HEK293 (cell line): ENCODE measurements at regions not wholly inside any gene's neighbourhood (a gene's known extent, or its start where the extent isn't known, plus 50 kb on each side); places are given as distances from the start of the nearest gene placed in this dataset.

ENCODE experiments used
- CTCF ChIA-PET: fragments of 350-600 bp; formaldehyde crosslinking; extraction: SDS; loops from one replicate; lab custom pipeline; 2021; ENCODE audit warnings: antibody characterized with exemption; lab: Yijun Ruan, JAX
- POLR2A ChIA-PET: fragments of 300-600 bp; formaldehyde crosslinking; extraction: SDS; loops from one replicate; lab custom pipeline; 2020; ENCODE audit warnings: antibody characterized with exemption, inconsistent platforms; lab: Yijun Ruan, JAX
- H3K27ac ChIP-seq: fragments of 200-500 bp; sonication (Bioruptor generic); 2 replicates; pipeline ENCODE4 v1.5.1; 2014; ENCODE audit warnings: low read depth, low read length, control low read depth, inconsistent platforms; ENCODE audit errors: extremely low read depth
- H3K36me3 ChIP-seq, 2 experiments: fragments of 200-500 bp in 1 of 2; sonication (Bioruptor generic) in 1 of 2; 1 replicate in 1 of 2; 2 replicates in 1 of 2; pipeline ENCODE4 v1.5.1; 2014 to 2017; ENCODE audit warnings: inconsistent platforms in 2 of 2, low read length in 2 of 2; ENCODE audit not compliant: control insufficient read depth in 2 of 2, insufficient read depth in 1 of 2
- H3K4me1 ChIP-seq: fragments of 200-500 bp; sonication (Bioruptor generic); 2 replicates; pipeline ENCODE4 v1.5.1; 2014; ENCODE audit warnings: mild to moderate bottlenecking, low read length, inconsistent platforms; ENCODE audit not compliant: control insufficient read depth, insufficient read depth
- H3K4me3 ChIP-seq: 2 replicates; pipeline ENCODE4 v1.5.1; 2011; ENCODE audit warnings: low read depth, mild to moderate bottlenecking, control low read depth, low read length, moderate library complexity
- H3K9me3 ChIP-seq: fragments of 200-500 bp; sonication (Bioruptor generic); 2 replicates; pipeline ENCODE4 v1.5.1; 2014; ENCODE audit warnings: low read depth, low read length, inconsistent platforms; ENCODE audit not compliant: control insufficient read depth, insufficient read depth
- GLIS2 ChIP-seq: fragments of 450-650 bp; formaldehyde crosslinking; IDR thresholded peaks from 2 replicates; pipeline ENCODE4 v1.5.1; 2016; ENCODE audit warnings: missing biosample characterization, missing genetic modification characterization
- KLF16 ChIP-seq: fragments of 450-650 bp; formaldehyde crosslinking; IDR thresholded peaks from 2 replicates; pipeline ENCODE4 v1.5.1; 2017; ENCODE audit warnings: missing biosample characterization, missing genetic modification characterization
- OSR2 ChIP-seq: fragments of 450-650 bp; formaldehyde crosslinking; IDR thresholded peaks from 2 replicates; pipeline ENCODE4 v1.5.1; 2016; ENCODE audit warnings: missing biosample characterization, missing genetic modification characterization
- SALL2 ChIP-seq: fragments of 450-650 bp; formaldehyde crosslinking; IDR thresholded peaks from 2 replicates; pipeline ENCODE4 v1.5.0; 2017; ENCODE audit warnings: missing biosample characterization, mild to moderate bottlenecking, missing genetic modification characterization, borderline replicate concordance
- SCRT1 ChIP-seq: fragments of 450-650 bp; formaldehyde crosslinking; IDR thresholded peaks from 2 replicates; pipeline ENCODE4 v1.5.1; 2016; ENCODE audit warnings: missing biosample characterization, missing genetic modification characterization, borderline replicate concordance
- TRIM28 ChIP-seq: IDR thresholded peaks from 2 replicates; pipeline ENCODE4 v1.6.1; 2011; ENCODE audit warnings: low read length, control low read depth, borderline replicate concordance
- YY2 ChIP-seq: fragments of 450-650 bp; formaldehyde crosslinking; IDR thresholded peaks from 2 replicates; pipeline ENCODE4 v1.5.1; 2016; ENCODE audit warnings: missing biosample characterization, missing genetic modification characterization
- ZFP37 ChIP-seq: fragments of 450-650 bp; formaldehyde crosslinking; IDR thresholded peaks from 2 replicates; pipeline ENCODE4 v1.5.1; 2016; ENCODE audit warnings: missing biosample characterization, missing genetic modification characterization
- ZNF16 ChIP-seq: fragments of 450-650 bp; formaldehyde crosslinking; IDR thresholded peaks from 2 replicates; pipeline ENCODE4 v1.5.1; 2016; ENCODE audit warnings: low read depth, missing biosample characterization, missing genetic modification characterization
- ZNF302 ChIP-seq: fragments of 450-650 bp; formaldehyde crosslinking; IDR thresholded peaks from 2 replicates; pipeline ENCODE4 v1.5.1; 2016; ENCODE audit warnings: missing biosample characterization, missing genetic modification characterization, low read depth
- ZNF341 ChIP-seq: fragments of 450-650 bp; formaldehyde crosslinking; IDR thresholded peaks from 2 replicates; pipeline ENCODE4; 2016; ENCODE audit warnings: low read depth, missing biosample characterization, missing genetic modification characterization
- ZNF394 ChIP-seq: fragments of 450-650 bp; formaldehyde crosslinking; IDR thresholded peaks from 2 replicates; pipeline ENCODE4 v1.5.1; 2016; ENCODE audit warnings: missing biosample characterization, missing genetic modification characterization, mild to moderate bottlenecking, moderate library complexity, borderline replicate concordance
- ZNF501 ChIP-seq: fragments of 450-650 bp; formaldehyde crosslinking; IDR thresholded peaks from 2 replicates; pipeline ENCODE4 v1.5.1; 2016; ENCODE audit warnings: missing biosample characterization, missing genetic modification characterization
- ZNF529 ChIP-seq: fragments of 450-650 bp; formaldehyde crosslinking; IDR thresholded peaks from 2 replicates; pipeline ENCODE4 v1.5.1; 2017; ENCODE audit warnings: missing genetic modification characterization, missing biosample characterization; ENCODE audit not compliant: insufficient replicate concordance
- ZNF530 ChIP-seq: fragments of 450-650 bp; formaldehyde crosslinking; IDR thresholded peaks from 2 replicates; pipeline ENCODE4 v1.5.1; 2016; ENCODE audit warnings: low read depth, missing biosample characterization, missing genetic modification characterization
- ZNF585B ChIP-seq: fragments of 450-650 bp; formaldehyde crosslinking; IDR thresholded peaks from 2 replicates; pipeline ENCODE4 v1.5.1; 2016; ENCODE audit warnings: missing biosample characterization, missing genetic modification characterization
- ZNF701 ChIP-seq: fragments of 450-650 bp; formaldehyde crosslinking; IDR thresholded peaks from 2 replicates; pipeline ENCODE4 v1.5.1; 2016; ENCODE audit warnings: missing biosample characterization, missing genetic modification characterization
- ZNF792 ChIP-seq: fragments of 450-650 bp; formaldehyde crosslinking; IDR thresholded peaks from 2 replicates; pipeline ENCODE4 v1.5.1; 2016; ENCODE audit warnings: missing biosample characterization, missing genetic modification characterization
- ZNF843 ChIP-seq: fragments of 450-650 bp; formaldehyde crosslinking; IDR thresholded peaks from 2 replicates; pipeline ENCODE4 v1.5.1; 2016; ENCODE audit warnings: missing biosample characterization, missing genetic modification characterization
- TF ChIP-seq, protein P1 (sequence below): fragments of 450-650 bp; formaldehyde crosslinking; IDR thresholded peaks from 2 replicates; pipeline ENCODE4 v1.5.1; 2016; ENCODE audit warnings: missing biosample characterization, missing genetic modification characterization
- TF ChIP-seq, protein P2 (sequence below): fragments of 450-650 bp; formaldehyde crosslinking; IDR thresholded peaks from 2 replicates; pipeline ENCODE4 v1.5.1; 2016; ENCODE audit warnings: missing biosample characterization, missing genetic modification characterization

DNA sequence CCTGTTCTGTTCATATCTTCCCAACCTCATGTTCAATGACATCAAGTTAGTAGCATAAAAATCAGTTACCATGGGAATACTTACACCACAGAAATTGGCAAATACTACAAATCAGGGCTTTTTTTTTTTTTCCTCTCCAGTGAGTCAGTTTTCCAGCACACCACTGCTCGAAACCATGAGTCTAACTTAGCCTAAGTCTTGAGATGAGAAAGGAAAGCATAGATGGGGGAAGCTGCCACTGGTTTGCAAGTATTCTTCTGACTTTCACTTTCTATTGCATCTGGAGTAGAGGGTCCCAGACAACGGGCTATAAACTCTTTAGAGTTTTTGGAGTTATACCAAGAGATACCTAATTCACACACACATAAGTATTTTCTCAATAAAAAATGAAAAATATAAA, 416.1 kb upstream of the LMCD1 start:
- no peak for TF ChIP-seq ZNF701 (tag by site-specific recombination)
- TF ChIP-seq KLF16 (tag by site-specific recombination): no peak
- no peak for TF ChIP-seq ZNF302 (tag by site-specific recombination)
- Histone ChIP-seq H3K9me3 (no peaks in the 10 kb centered on the region), H3K27ac (no peak overlapping the region), H3K4me3 (no peak overlapping the region), H3K36me3 (no peaks in the 10 kb centered on the region), H3K4me1 (no peaks in the 10 kb centered on the region)
- POLR2A ChIA-PET: no interaction called here
- CTCF ChIA-PET: interaction anchor here (0.5 to 0.7 kb wide), 2 partner anchors 229 to 1207 kb away, joined by 3 read pairs; no protein-coding TSS in a partner anchor

DNA sequence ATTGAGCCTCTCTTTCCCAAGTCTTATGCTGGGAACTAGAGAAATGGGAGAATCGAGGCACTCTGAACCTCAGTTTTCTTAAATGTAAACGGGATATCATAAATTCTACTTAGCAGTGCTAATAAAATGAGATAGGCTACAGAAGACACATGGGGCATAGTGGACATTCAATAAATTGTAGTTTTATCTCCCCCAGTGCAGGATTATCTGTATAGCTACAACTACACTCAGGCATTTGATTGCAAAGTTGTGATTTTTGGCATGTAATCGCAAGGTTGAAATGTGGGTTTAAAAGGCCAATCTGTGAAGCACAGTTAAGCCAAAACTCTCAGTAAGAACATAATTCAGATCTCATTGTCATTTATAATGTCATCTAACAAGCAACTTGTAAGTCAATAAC, 413.7 kb upstream of the LMCD1 start:
- TF ChIP-seq ZNF341 (tag by site-specific recombination) (no peak), ZNF530 (tag by site-specific recombination) (no peak)
- TF ChIP-seq, all 188 proteins: peak for 0
- Histone ChIP-seq H3K4me3 (no peak overlapping the region), H3K4me1 (no peaks in the 10 kb centered on the region), H3K36me3 (no peaks in the 10 kb centered on the region), H3K9me3 (no peaks in the 10 kb centered on the region), H3K27ac (no peak overlapping the region)
- POLR2A ChIA-PET: no interaction called here
- CTCF ChIA-PET: no interaction called here

DNA sequence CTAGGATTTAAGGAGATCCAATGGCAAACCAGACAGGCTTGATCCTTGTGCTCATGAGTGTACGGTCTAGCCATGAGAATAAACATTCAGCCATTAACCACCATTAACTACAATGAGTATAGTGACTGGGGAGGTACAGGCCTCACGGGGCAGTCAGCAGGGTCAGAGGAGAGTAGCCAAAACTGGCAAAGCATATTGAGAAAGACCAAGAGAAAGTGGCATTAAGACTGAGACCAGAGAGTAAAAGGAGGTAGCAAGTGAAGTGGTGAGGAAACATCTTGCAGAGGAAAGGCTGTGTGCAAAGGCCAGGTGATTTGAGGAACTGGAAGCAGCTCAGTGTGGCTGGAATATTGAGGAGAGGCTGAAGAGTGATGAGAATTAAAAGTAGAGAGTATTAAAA, 407.2 kb upstream of the LMCD1 start:
- CTCF ChIA-PET: interaction anchor here (0.6 to 1.9 kb wide), 3 partner anchors 14 to 323 kb away, joined by 4 to 5 read pairs (median 4); no protein-coding TSS in a partner anchor
- POLR2A ChIA-PET: interaction anchor here (0.5 kb wide), 1 partner anchor 185 kb away, joined by 3 read pairs; no protein-coding TSS in a partner anchor
- no peaks in the 10 kb centered on the region for H3K36me3 ChIP-seq

DNA sequence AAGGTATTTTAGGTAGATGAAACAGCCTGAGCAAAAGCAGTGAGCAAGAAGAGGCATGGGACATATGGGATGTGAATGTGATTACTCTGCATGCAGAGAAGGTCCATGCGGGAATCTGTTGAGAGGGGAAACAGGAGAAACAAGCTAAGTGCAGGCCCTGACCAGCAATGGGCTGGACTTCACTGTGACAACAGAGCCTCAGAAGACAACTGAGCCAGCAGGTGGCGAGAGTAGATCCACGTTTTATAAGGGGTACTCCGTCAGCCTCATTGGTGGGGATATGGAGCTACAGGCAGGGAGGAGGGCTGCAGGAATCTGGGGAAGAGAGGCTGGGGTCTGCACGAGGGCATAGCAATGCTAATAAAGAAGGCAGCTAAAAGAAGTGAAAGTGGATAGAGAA, 405.9 kb upstream of the LMCD1 start:
- no peaks in the 10 kb centered on the region for H3K36me3 ChIP-seq
- ChIA-PET POLR2A (interaction anchor here (0.6 kb wide), 1 partner anchor 193 kb away, joined by 7 read pairs; no protein-coding TSS in a partner anchor), CTCF (interaction anchor here (0.5 to 1.6 kb wide), 7 partner anchors 13 to 674 kb away, joined by 3 to 11 read pairs (median 5); partner anchors contain the start of gene OXTR)
- H3K9me3 ChIP-seq: no peaks in the 10 kb centered on the region
- no peak overlapping the region for H3K4me3 ChIP-seq
- TF ChIP-seq, protein P1, sequence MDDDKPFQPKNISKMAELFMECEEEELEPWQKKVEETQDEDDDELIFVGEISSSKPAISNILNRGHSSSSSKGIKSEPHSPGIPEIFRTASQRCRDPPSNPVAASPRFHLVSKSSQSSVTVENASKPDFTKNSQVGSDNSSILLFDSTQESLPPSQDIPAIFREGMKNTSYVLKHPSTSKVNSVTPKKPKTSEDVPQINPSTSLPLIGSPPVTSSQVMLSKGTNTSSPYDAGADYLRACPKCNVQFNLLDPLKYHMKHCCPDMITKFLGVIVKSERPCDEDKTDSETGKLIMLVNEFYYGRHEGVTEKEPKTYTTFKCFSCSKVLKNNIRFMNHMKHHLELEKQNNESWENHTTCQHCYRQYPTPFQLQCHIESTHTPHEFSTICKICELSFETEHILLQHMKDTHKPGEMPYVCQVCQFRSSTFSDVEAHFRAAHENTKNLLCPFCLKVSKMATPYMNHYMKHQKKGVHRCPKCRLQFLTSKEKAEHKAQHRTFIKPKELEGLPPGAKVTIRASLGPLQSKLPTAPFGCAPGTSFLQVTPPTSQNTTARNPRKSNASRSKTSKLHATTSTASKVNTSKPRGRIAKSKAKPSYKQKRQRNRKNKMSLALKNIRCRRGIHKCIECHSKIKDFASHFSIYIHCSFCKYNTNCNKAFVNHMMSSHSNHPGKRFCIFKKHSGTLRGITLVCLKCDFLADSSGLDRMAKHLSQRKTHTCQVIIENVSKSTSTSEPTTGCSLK (tag by site-specific recombination): no peak
- TF ChIP-seq ZFP37 (tag by site-specific recombination) (no peak), ZNF843 (tag by site-specific recombination) (no peak), ZNF501 (tag by site-specific recombination) (no peak)
- no peak overlapping the region for H3K27ac ChIP-seq
- no peaks in the 10 kb centered on the region for H3K4me1 ChIP-seq

More for the DNA sequence above, 407.2 kb upstream of the LMCD1 start:
- TF ChIP-seq ZNF792 (tag by site-specific recombination): no peak
- no peak for TF ChIP-seq SCRT1 (tag by site-specific recombination)
- no peak for TF ChIP-seq YY2
- no peaks in the 10 kb centered on the region for H3K4me1 ChIP-seq
- no peak overlapping the region for H3K4me3 ChIP-seq
- H3K27ac ChIP-seq: no peak overlapping the region
- H3K9me3 ChIP-seq: no peaks in the 10 kb centered on the region

DNA sequence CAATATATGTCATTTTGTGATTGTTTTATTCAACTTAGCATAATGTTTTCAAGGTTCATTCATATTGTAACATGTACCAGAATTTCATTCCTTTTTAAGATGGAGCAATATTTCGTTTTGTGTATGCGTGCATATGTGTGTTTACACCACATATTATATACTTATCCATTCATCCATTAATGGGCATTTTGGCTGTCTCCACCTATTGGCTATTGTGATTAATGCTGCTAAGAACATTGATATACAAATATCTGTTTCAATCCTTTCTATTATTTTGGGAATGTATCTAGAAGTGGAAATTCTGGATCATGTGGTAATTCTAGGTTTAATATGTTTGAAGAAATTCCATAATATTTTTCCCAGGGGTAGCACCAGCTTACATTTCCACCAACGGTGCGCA, 403.9 kb upstream of the LMCD1 start:
- Histone ChIP-seq H3K36me3 (no peaks in the 10 kb centered on the region), H3K9me3 (no peaks in the 10 kb centered on the region), H3K4me1 (no peaks in the 10 kb centered on the region), H3K4me3 (no peak overlapping the region), H3K27ac (no peak overlapping the region)
- POLR2A ChIA-PET: no interaction called here
- CTCF ChIA-PET: interaction anchor here (0.7 to 1.5 kb wide), 2 partner anchors 13 to 142 kb away, joined by 3 read pairs; no protein-coding TSS in a partner anchor
- TF ChIP-seq ZNF16 (no peak), SALL2 (no peak), ZNF529 (tag by site-specific recombination) (no peak), ZNF394 (tag by site-specific recombination) (no peak), OSR2 (tag by site-specific recombination) (no peak), GLIS2 (no peak), TRIM28 (no peak), ZFP37 (tag by site-specific recombination) (no peak), ZNF585B (tag by site-specific recombination) (no peak)
- TF ChIP-seq, protein P2, sequence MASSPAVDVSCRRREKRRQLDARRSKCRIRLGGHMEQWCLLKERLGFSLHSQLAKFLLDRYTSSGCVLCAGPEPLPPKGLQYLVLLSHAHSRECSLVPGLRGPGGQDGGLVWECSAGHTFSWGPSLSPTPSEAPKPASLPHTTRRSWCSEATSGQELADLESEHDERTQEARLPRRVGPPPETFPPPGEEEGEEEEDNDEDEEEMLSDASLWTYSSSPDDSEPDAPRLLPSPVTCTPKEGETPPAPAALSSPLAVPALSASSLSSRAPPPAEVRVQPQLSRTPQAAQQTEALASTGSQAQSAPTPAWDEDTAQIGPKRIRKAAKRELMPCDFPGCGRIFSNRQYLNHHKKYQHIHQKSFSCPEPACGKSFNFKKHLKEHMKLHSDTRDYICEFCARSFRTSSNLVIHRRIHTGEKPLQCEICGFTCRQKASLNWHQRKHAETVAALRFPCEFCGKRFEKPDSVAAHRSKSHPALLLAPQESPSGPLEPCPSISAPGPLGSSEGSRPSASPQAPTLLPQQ (tag by site-specific recombination): no peak
- TF ChIP-seq, all 188 proteins: peak for 0
